ENCODE measurements at regions not wholly inside any gene's neighbourhood (a gene's known extent, or its start where the extent isn't known, plus 50 kb on each side); places are given as distances from the start of the nearest gene placed in this dataset.

DNA sequence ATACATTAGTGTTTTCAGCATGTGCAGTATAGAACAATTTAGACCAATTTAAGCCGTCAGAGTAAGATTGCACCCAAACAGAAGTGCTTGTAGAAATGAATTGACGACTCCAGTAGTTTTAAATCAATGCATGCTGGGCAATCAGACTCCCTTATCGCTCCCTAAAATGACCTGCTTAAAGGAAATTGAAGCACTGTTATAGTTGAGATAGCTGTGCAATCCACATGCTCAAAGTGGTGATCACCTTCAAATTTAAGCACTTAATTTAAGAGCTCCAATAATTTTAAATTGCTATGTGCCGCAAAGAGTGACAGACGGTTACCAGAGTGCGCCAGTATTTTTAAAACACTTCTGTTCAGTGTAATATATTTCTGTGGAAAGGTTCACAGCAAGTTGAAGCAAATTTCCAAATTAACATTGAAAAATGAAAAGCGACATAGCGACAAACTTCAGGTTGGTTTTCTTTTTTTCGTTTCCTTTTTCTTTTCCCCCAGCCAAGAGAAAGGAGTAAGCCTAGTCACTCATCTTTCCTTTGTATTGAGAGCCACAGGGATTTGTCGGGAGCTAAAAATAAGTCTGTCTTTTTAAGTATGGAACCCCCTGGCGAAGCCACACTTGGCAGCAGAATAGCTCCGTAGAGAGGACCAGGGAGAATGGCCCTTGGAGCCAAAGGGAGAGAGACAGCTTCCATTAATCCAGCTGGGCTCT lies 436.4 kb upstream of the RBMS3 start:
- TF ChIP-seq POLR2AphosphoS5 (IDR thresholded peaks at IDR 0.05) (no peak), POLR2A (IDR thresholded peaks at IDR 0.05) (no peak)
- TF ChIP-seq, protein P1, sequence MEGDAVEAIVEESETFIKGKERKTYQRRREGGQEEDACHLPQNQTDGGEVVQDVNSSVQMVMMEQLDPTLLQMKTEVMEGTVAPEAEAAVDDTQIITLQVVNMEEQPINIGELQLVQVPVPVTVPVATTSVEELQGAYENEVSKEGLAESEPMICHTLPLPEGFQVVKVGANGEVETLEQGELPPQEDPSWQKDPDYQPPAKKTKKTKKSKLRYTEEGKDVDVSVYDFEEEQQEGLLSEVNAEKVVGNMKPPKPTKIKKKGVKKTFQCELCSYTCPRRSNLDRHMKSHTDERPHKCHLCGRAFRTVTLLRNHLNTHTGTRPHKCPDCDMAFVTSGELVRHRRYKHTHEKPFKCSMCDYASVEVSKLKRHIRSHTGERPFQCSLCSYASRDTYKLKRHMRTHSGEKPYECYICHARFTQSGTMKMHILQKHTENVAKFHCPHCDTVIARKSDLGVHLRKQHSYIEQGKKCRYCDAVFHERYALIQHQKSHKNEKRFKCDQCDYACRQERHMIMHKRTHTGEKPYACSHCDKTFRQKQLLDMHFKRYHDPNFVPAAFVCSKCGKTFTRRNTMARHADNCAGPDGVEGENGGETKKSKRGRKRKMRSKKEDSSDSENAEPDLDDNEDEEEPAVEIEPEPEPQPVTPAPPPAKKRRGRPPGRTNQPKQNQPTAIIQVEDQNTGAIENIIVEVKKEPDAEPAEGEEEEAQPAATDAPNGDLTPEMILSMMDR (IDR thresholded peaks at IDR 0.05 in 8 of 11, conservative IDR thresholded peaks at IDR 0.05 in 3 of 11) = no peak
- no peak overlapping the region for H3K27ac ChIP-seq
- no peak overlapping the region for H3K4me3 ChIP-seq
- H3K9me3 ChIP-seq = no peaks in the 10 kb centered on the region
- 90 to 95% (median 91%) methylated on average over 12 of the region's 12 CpGs for WGBS, 5 donors
- no peak for DNase-seq
- H3K36me3 ChIP-seq = no peaks in the 10 kb centered on the region
- no peaks in the 10 kb centered on the region for H3K4me1 ChIP-seq
- no peaks in the 10 kb centered on the region for H3K27me3 ChIP-seq (replicated peaks in 1 of 7)
- intact Hi-C loops (cut with DNase I; ENCODE audit: low total_unique reads) = no loop called here

DNA sequence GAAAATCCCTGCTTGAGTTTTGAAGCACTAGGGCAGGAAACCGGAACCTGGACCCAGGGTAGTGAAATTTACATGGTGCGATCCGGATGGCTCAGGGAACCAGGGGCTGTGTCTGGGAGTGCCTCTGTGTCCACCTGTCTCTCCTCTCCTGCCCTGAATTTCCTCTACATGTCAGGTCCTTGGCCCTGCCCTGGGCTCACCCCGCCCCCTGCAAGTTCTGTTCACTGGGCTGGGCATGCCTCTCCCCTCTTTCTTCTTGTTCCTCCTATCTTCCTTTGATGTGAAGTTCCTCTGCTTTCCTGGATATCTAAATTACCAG lies 435.9 kb upstream of the RBMS3 start:
- TF ChIP-seq, protein P1 (IDR thresholded peaks at IDR 0.05 in 8 of 11, conservative IDR thresholded peaks at IDR 0.05 in 3 of 11) = no peak
- TF ChIP-seq POLR2A (IDR thresholded peaks at IDR 0.05) (no peak), POLR2AphosphoS5 (IDR thresholded peaks at IDR 0.05) (no peak)
- H3K36me3 ChIP-seq = no peaks in the 10 kb centered on the region
- H3K4me3 ChIP-seq = no peak overlapping the region
- intact Hi-C loops (cut with DNase I; ENCODE audit: low total_unique reads) = no loop called here
- H3K27ac ChIP-seq = no peak overlapping the region
- no peak for DNase-seq
- no peaks in the 10 kb centered on the region for H3K4me1 ChIP-seq
- 89 to 96% (median 92%) methylated on average over 4 of the region's 4 CpGs for WGBS, 5 donors
- H3K9me3 ChIP-seq = no peaks in the 10 kb centered on the region
- no peaks in the 10 kb centered on the region for H3K27me3 ChIP-seq (replicated peaks in 1 of 7)

DNA sequence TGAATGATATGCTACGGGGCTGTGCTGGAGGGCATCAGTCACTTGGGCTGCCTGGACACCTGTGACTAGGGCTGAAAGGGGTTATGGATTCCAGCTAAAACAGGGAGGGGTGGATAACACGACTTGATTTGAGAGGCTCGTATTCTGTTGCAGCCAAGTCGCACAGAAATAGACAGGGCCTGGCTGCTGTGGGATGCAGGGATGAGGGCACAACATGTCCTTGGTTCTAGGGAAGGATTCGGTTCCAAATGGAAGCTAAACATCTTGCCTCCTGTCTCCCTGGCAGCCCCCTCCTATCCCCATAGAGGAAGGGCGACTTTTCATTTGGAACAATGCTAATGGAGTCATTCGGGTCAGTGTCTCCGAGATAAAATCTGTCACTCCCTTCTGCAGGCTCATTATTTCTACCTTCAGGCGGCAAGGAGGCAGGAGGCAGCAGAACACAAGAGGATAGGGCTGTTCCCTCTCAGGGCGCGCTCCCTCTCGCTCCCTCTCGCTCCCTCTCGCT lies 433.8 kb upstream of the RBMS3 start:
- no peaks in the 10 kb centered on the region for H3K4me1 ChIP-seq
- H3K9me3 ChIP-seq = no peaks in the 10 kb centered on the region
- no peak overlapping the region for H3K4me3 ChIP-seq
- H3K36me3 ChIP-seq = no peaks in the 10 kb centered on the region
- no peak for DNase-seq
- H3K27me3 ChIP-seq (replicated peaks in 1 of 7) = no peaks in the 10 kb centered on the region
- 85 to 89% (median 88%) methylated on average over 14 of the region's 14 CpGs for WGBS, 5 donors
- H3K27ac ChIP-seq = no peak overlapping the region
- TF ChIP-seq POLR2AphosphoS5 (IDR thresholded peaks at IDR 0.05) (no peak), POLR2A (IDR thresholded peaks at IDR 0.05) (no peak)
- TF ChIP-seq, protein P1 (IDR thresholded peaks at IDR 0.05 in 8 of 11, conservative IDR thresholded peaks at IDR 0.05 in 3 of 11) = no peak
- intact Hi-C loops (cut with DNase I; ENCODE audit: low total_unique reads) = no loop called here

DNA sequence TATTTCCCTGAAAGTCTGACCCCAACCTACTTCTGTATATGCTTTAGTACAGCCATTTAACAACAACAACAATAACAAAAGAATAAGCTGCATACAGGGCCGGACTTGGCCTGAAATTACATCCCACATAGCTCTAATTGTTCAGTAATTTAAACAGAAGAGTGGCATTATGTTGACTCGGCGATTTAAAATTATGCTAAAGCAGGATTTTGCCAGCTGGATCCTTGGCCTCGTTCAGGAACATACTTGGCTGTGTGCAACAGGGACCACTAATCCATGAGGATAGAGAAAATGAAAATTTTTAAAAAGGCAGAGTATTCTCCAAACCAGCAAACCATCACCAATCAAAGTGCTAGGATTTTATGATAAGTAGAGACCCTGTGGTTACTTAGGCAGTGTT lies 433.1 kb upstream of the RBMS3 start:
- H3K27ac ChIP-seq = no peak overlapping the region
- intact Hi-C loops (cut with DNase I; ENCODE audit: low total_unique reads) = no loop called here
- H3K9me3 ChIP-seq = no peaks in the 10 kb centered on the region
- H3K36me3 ChIP-seq = no peaks in the 10 kb centered on the region
- no peaks in the 10 kb centered on the region for H3K4me1 ChIP-seq
- no peaks in the 10 kb centered on the region for H3K27me3 ChIP-seq (replicated peaks in 1 of 7)
- WGBS, 5 donors = 77 to 91% (median 80%) methylated on average over 4 of the region's 4 CpGs
- TF ChIP-seq, protein P1 (IDR thresholded peaks at IDR 0.05 in 8 of 11, conservative IDR thresholded peaks at IDR 0.05 in 3 of 11) = no peak
- TF ChIP-seq POLR2A (IDR thresholded peaks at IDR 0.05) = no peak
- TF ChIP-seq POLR2AphosphoS5 (IDR thresholded peaks at IDR 0.05) = no peak
- H3K4me3 ChIP-seq = no peak overlapping the region
- no peak for DNase-seq
